ENCODE measurements at regions not wholly inside any gene's neighbourhood (a gene's known extent, or its start where the extent isn't known, plus 50 kb on each side); places are given as distances from the start of the nearest gene placed in this dataset.

DNA sequence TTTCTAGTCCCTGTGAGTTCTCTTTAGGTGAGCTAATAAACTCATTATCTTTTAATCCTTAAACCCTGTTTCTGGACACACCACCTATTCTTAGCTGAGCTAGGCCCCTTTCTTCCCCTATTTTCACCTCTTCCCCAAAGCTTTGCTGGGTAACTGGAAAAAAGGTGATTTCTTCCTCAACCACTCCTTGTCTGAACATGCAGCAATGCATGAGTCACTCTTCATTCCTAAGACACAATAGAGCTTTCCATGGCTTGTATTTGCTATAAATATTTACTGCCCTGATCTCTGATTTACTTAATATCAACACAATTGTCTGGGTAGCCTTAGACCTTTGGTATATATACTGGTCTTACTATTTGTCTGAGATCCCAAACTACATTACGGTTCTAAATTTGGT is 370.9 kb downstream of the KLF5 start:
- peaks cover 2% of the 10 kb centered on the region; the same call in 1 of the 2 replicates for H3K4me1 ChIP-seq (ENCODE audit: control insufficient read depth, insufficient read depth, low read length)
- ATAC-seq (ENCODE audit: low read depth) (no peak), DNase-seq (peak; percentile 33)
- H2AFZ ChIP-seq (replicated peaks; ENCODE audit: low read length, poor library complexity) = no peak overlapping the region
- no peak overlapping the region for H2BK20ac ChIP-seq (ENCODE audit: low read depth, low read length)
- H3K23ac ChIP-seq (ENCODE audit: low read depth, low read length) = no peak overlapping the region
- no peaks in the 10 kb centered on the region for H4K20me1 ChIP-seq (ENCODE audit: insufficient read depth, low read length)
- no peak overlapping the region for H2AK5ac ChIP-seq (ENCODE audit: low read depth, low read length)
- H2BK15ac ChIP-seq (ENCODE audit: low read depth, low read length) = no peak overlapping the region
- H3K9me1 ChIP-seq (ENCODE audit: insufficient read depth, low read length) = no peaks in the 10 kb centered on the region
- no peaks in the 10 kb centered on the region; the same call in 1 of the 2 replicates for H3K27me3 ChIP-seq (ENCODE audit: control insufficient read depth, insufficient read depth, low read length)
- no peak overlapping the region for H2AK9ac ChIP-seq (replicated peaks; ENCODE audit: low read depth, low read length, poor library complexity)
- H4K8ac ChIP-seq (ENCODE audit: low read depth in 2 of 2, low read length in 2 of 2) = no peak overlapping the region
- POLR2A ChIA-PET (ENCODE audit: unreplicated experiment) = no interaction called here
- dilution Hi-C loops (cut with HindIII; ENCODE audit: low sequenced_read_pairs, unreplicated experiment) (no loop called here), in situ Hi-C loops (cut with MboI; ENCODE audit: low sequenced_read_pairs) (no loop called here), intact Hi-C loops (cut with micrococcal nuclease) (no loop called here)
- H4K91ac ChIP-seq (ENCODE audit: insufficient read depth, low read depth, low read length) = no peak overlapping the region
- no peak overlapping the region for H3K56ac ChIP-seq (ENCODE audit: extremely low read depth, insufficient read depth, low read length)
- BruUV-seq (replicated peaks) = no TSS peak
- no peak overlapping the region for H3K14ac ChIP-seq (replicated peaks; ENCODE audit: low read depth, low read length)
- no peak overlapping the region for H3K4ac ChIP-seq (ENCODE audit: low read depth, low read length)
- no peaks in the 10 kb centered on the region for H3K79me1 ChIP-seq (ENCODE audit: low read depth in 1 of 2, low read length in 2 of 2)
- no peak overlapping the region for H3K18ac ChIP-seq (ENCODE audit: low read depth, low read length)
- no peaks in the 10 kb centered on the region for H3K9me3 ChIP-seq (ENCODE audit: control insufficient read depth, insufficient read depth, low read length)
- H4K5ac ChIP-seq (ENCODE audit: low read depth, low read length) = no peak overlapping the region
- H3K4me3 ChIP-seq (ENCODE audit: insufficient read depth, low read depth, low read length) = no peak overlapping the region
- TF ChIP-seq SMC3 (IDR thresholded peaks at IDR 0.05; ENCODE audit: low read depth, low read length) (no peak), RAD21 (IDR thresholded peaks at IDR 0.05; ENCODE audit: low read length) (no peak), MAZ (IDR thresholded peaks at IDR 0.05; ENCODE audit: borderline replicate concordance, low read depth, low read length) (no peak), MAFK (IDR thresholded peaks at IDR 0.05; ENCODE audit: low read depth, low read length) (no peak), RCOR1 (IDR thresholded peaks at IDR 0.05; ENCODE audit: insufficient replicate concordance, low read length) (no peak), RFX5 (IDR thresholded peaks at IDR 0.05; ENCODE audit: low read depth, low read length) (no peak), CEBPB (IDR thresholded peaks at IDR 0.05; ENCODE audit: low read depth, low read length) (no peak), NFE2L2 (IDR thresholded peaks at IDR 0.05; ENCODE audit: low read depth, low read length) (no peak), FOS (IDR thresholded peaks at IDR 0.05; ENCODE audit: low read depth, low read length) (no peak), BHLHE40 (IDR thresholded peaks at IDR 0.05; ENCODE audit: low read depth, low read length) (no peak), POLR2A (IDR thresholded peaks at IDR 0.05; ENCODE audit: low read depth, low read length) (no peak), CHD1 (IDR thresholded peaks at IDR 0.05; ENCODE audit: low read depth, low read length) (no peak), MXI1 (IDR thresholded peaks at IDR 0.05; ENCODE audit: borderline replicate concordance, low read depth, low read length) (no peak)
- TF ChIP-seq, protein P1, sequence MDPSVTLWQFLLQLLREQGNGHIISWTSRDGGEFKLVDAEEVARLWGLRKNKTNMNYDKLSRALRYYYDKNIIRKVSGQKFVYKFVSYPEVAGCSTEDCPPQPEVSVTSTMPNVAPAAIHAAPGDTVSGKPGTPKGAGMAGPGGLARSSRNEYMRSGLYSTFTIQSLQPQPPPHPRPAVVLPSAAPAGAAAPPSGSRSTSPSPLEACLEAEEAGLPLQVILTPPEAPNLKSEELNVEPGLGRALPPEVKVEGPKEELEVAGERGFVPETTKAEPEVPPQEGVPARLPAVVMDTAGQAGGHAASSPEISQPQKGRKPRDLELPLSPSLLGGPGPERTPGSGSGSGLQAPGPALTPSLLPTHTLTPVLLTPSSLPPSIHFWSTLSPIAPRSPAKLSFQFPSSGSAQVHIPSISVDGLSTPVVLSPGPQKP (IDR thresholded peaks at IDR 0.05; ENCODE audit: borderline replicate concordance, low read depth, low read length) = no peak
- TF ChIP-seq, protein P2, sequence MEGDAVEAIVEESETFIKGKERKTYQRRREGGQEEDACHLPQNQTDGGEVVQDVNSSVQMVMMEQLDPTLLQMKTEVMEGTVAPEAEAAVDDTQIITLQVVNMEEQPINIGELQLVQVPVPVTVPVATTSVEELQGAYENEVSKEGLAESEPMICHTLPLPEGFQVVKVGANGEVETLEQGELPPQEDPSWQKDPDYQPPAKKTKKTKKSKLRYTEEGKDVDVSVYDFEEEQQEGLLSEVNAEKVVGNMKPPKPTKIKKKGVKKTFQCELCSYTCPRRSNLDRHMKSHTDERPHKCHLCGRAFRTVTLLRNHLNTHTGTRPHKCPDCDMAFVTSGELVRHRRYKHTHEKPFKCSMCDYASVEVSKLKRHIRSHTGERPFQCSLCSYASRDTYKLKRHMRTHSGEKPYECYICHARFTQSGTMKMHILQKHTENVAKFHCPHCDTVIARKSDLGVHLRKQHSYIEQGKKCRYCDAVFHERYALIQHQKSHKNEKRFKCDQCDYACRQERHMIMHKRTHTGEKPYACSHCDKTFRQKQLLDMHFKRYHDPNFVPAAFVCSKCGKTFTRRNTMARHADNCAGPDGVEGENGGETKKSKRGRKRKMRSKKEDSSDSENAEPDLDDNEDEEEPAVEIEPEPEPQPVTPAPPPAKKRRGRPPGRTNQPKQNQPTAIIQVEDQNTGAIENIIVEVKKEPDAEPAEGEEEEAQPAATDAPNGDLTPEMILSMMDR (conservative IDR thresholded peaks at IDR 0.05; ENCODE audit: low read depth, low read length) = no peak
- TF ChIP-seq, protein P3, sequence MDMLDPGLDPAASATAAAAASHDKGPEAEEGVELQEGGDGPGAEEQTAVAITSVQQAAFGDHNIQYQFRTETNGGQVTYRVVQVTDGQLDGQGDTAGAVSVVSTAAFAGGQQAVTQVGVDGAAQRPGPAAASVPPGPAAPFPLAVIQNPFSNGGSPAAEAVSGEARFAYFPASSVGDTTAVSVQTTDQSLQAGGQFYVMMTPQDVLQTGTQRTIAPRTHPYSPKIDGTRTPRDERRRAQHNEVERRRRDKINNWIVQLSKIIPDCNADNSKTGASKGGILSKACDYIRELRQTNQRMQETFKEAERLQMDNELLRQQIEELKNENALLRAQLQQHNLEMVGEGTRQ (IDR thresholded peaks at IDR 0.05; ENCODE audit: low read depth, low read length) = no peak
- WGBS, 2 experiments (ENCODE audit: extremely low coverage in 2 of 2, insufficient read length in 1 of 2) = no CpG with 5 or more reads among the region's 1 CpG
- no peak overlapping the region for H2BK5ac ChIP-seq (ENCODE audit: low read depth, low read length, poor library complexity, severe bottlenecking)
- H3K36me3 ChIP-seq (ENCODE audit: control insufficient read depth, insufficient read depth, low read length) = no peaks in the 10 kb centered on the region
- CTCF ChIA-PET = interaction anchor here (0.6 kb wide), 1 partner anchor 116 kb away, joined by 3 read pairs; no protein-coding TSS in a partner anchor
- H3K9ac ChIP-seq (ENCODE audit: low read depth, low read length) = no peak overlapping the region
- no peak overlapping the region for H3K4me2 ChIP-seq (ENCODE audit: low read depth, low read length)
- H2BK120ac ChIP-seq (ENCODE audit: low read depth, low read length) = no peak overlapping the region
- H3K27ac ChIP-seq (ENCODE audit: insufficient read depth, low read length) = no peak overlapping the region
